OCI-LY7 (cell line): ENCODE measurements at regions not wholly inside any gene's neighbourhood (a gene's known extent, or its start where the extent isn't known, plus 50 kb on each side); places are given as distances from the start of the nearest gene placed in this dataset.

ENCODE experiments used
- EZH2phosphoT487 ChIP-seq: fragments of 200-600 bp; sonication (generic); IDR thresholded peaks from 2 replicates; pipeline ENCODE4 v1.6.1; 2018; ENCODE audit warnings: low read depth, borderline replicate concordance, mild to moderate bottlenecking, mixed run types, antibody characterized with exemption, low read length, moderate library complexity, mixed read lengths
- TF ChIP-seq, protein P1 (sequence below): fragments of 200-600 bp; sonication (generic); conservative IDR thresholded peaks from 2 replicates; pipeline ENCODE4 v1.5.1; 2014; ENCODE audit warnings: mild to moderate bottlenecking, antibody characterized with exemption, low read length, moderate library complexity, mixed read lengths

DNA sequence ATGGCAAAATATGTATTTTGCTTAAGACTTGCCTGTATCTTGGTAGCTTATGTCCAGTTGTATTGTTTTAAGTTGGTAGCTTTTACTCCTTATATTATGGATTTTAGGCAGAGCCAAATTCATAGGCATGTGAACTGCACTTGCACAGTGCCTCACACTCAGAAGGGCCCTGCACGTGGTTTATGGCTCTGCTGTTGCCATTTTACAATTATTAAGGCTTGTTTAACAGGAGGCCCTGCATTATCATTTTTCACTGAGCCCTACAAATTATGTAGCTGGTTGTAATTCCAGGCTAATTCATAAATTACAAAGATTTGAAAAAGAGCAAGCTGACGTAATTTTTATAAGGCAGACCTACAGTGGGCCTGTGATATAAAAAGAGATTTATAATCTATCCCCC lies 537.6 kb upstream of the UBE2E2 start:
- TF ChIP-seq, protein P1, sequence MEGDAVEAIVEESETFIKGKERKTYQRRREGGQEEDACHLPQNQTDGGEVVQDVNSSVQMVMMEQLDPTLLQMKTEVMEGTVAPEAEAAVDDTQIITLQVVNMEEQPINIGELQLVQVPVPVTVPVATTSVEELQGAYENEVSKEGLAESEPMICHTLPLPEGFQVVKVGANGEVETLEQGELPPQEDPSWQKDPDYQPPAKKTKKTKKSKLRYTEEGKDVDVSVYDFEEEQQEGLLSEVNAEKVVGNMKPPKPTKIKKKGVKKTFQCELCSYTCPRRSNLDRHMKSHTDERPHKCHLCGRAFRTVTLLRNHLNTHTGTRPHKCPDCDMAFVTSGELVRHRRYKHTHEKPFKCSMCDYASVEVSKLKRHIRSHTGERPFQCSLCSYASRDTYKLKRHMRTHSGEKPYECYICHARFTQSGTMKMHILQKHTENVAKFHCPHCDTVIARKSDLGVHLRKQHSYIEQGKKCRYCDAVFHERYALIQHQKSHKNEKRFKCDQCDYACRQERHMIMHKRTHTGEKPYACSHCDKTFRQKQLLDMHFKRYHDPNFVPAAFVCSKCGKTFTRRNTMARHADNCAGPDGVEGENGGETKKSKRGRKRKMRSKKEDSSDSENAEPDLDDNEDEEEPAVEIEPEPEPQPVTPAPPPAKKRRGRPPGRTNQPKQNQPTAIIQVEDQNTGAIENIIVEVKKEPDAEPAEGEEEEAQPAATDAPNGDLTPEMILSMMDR = no peak
- no peak for TF ChIP-seq EZH2phosphoT487
